Thyroid gland (tissue), 4 donors: ENCODE measurements at regions not wholly inside any gene's neighbourhood (a gene's known extent, or its start where the extent isn't known, plus 50 kb on each side); places are given as distances from the start of the nearest gene placed in this dataset.

ENCODE experiments used
- DNase-seq, 2 donors: peaks; one replicate each; pipeline ENCODE4 v3.0.0-alpha.2; 2019
- H3K27ac ChIP-seq, 3 donors: fragments of 200-600 bp; sonication (generic); 1 replicate in 2 of 3; 2 replicates in 1 of 3; pipeline ENCODE4 v1.5.1; 2016 to 2019; ENCODE audit warnings: mild to moderate bottlenecking in 1 of 3, moderate library complexity in 1 of 3
- H3K27me3 ChIP-seq: fragments of 200-600 bp; sonication (generic); one replicate; pipeline ENCODE4 v1.5.1; 2019
- H3K36me3 ChIP-seq, 2 donors: fragments of 200-600 bp; sonication (generic); one replicate each; pipeline ENCODE4 v1.5.1; 2016 to 2019
- H3K4me1 ChIP-seq, 2 donors: fragments of 200-600 bp; sonication (generic); one replicate each; pipeline ENCODE4 v1.5.1; 2017 to 2019
- H3K4me3 ChIP-seq, 3 donors: fragments of 200-600 bp; sonication (generic); replicated peaks in 1 of 3; 1 replicate in 2 of 3; 2 replicates in 1 of 3; pipeline ENCODE4 v1.5.1; 2016; ENCODE audit warnings: mild to moderate bottlenecking in 1 of 3
- H3K9me3 ChIP-seq: fragments of 200-600 bp; sonication (generic); one replicate; pipeline ENCODE4 v1.5.1; 2017
- POLR2A ChIP-seq, 2 donors: fragments of 450-650 bp; IDR thresholded peaks; one replicate each; pipeline ENCODE4 v1.6.1; 2017; ENCODE audit warnings: antibody characterized with exemption in 2 of 2, mild to moderate bottlenecking in 2 of 2, moderate library complexity in 1 of 2
- WGBS, 2 donors: methylation state at CpG; one replicate each; pipeline ENCODE4 v1.1.5; 2017; 5-methylcytosine and 5-hydroxymethylcytosine counted together
- intact Hi-C: fragments of 100-400 bp; cut with DNase I; formaldehyde crosslinking; loops from one replicate; pipeline ENCODE4 v1.15.1; 2023
- TF ChIP-seq, protein P1 (sequence below), 6 experiments: fragments of 200-600 bp in 3 of 6; fragments of 450-650 bp in 3 of 6; sonication (generic) in 3 of 6; IDR thresholded peaks; one replicate each; pipeline ENCODE4 v1.5.1; 2016 to 2019; ENCODE audit warnings: antibody characterized with exemption in 6 of 6, mild to moderate bottlenecking in 2 of 6, inconsistent platforms in 1 of 6, moderate library complexity in 1 of 6

DNA sequence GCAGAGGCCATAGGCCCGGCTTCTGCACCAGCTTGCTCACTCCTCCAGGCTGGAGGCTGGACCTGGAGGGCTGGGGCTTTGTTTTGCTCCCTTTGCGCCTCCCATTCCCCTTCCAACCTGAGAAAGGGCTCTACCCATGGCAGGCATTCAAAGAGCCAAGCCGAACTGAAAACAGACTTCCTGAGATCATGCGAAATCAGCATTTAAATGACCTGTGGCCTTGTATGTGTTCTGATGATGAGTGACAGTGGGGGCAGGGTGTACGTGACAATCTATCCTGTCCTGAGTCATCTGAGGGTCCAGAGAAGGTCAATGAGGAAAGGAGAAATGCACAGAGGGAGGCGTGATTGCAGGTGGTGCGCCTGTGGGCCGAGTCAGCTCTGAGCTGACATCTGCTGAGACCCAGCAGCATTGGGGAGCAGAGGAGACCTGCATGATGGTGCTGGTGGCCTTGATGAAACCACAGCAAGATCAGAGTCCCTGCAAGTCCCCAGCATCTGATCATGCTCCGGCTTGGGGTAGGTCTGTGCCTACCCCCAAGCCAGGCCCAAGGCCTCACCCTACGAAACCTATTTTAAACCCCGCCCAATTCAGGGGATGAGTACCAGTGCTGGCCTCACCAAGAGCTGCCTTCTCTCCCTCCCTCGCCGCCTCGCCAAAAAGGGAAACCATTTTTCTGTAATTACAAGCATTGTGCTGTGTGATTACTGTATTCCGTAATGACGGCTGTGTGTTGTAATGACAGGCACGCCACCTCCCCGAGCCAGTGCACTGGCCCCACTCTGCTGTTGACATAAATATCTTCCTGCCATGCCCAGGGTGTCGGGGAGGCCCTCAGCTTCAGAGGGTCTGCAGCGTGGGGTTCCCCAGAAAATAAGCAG is 95.2 kb upstream of the ANO1 start:
- peaks cover 11% of the 10 kb centered on the region for H3K27me3 ChIP-seq
- DNase-seq: no peak
- 85 to 94% methylated on average over 20 of the region's 20 CpGs for WGBS, 2 donors
- TF ChIP-seq POLR2A (IDR thresholded peaks at IDR 0.05): no peak
- TF ChIP-seq, protein P1, sequence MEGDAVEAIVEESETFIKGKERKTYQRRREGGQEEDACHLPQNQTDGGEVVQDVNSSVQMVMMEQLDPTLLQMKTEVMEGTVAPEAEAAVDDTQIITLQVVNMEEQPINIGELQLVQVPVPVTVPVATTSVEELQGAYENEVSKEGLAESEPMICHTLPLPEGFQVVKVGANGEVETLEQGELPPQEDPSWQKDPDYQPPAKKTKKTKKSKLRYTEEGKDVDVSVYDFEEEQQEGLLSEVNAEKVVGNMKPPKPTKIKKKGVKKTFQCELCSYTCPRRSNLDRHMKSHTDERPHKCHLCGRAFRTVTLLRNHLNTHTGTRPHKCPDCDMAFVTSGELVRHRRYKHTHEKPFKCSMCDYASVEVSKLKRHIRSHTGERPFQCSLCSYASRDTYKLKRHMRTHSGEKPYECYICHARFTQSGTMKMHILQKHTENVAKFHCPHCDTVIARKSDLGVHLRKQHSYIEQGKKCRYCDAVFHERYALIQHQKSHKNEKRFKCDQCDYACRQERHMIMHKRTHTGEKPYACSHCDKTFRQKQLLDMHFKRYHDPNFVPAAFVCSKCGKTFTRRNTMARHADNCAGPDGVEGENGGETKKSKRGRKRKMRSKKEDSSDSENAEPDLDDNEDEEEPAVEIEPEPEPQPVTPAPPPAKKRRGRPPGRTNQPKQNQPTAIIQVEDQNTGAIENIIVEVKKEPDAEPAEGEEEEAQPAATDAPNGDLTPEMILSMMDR (IDR thresholded peaks at IDR 0.05): no peak
- no peak overlapping the region for H3K27ac ChIP-seq
- H3K4me3 ChIP-seq: no peak overlapping the region
- intact Hi-C loops: no loop called here
- no peaks in the 10 kb centered on the region for H3K9me3 ChIP-seq
- H3K4me1 ChIP-seq: peaks cover 9 to 16% of the 10 kb centered on the region in 2 donors
- H3K36me3 ChIP-seq: no peaks in the 10 kb centered on the region

DNA sequence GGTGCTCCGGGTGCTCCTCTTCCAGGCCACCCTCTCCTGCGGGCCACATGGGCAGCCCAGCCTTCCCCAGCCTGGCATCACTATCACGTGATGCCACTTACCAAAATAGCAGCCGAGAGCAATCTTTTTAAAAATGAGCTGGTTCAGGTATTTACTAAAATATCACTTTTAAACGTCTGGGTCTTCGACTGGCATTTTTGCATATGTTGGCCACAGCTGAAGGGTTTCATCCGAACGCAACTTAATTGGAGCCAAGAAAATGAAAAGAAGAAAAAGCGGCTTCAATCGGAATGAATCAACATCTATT is 94.6 kb upstream of the ANO1 start:
- TF ChIP-seq, protein P1 (IDR thresholded peaks at IDR 0.05): no peak
- no peak for TF ChIP-seq POLR2A (IDR thresholded peaks at IDR 0.05)
- Histone ChIP-seq H3K27ac (no peak overlapping the region), H3K9me3 (no peaks in the 10 kb centered on the region), H3K4me3 (no peak overlapping the region), H3K4me1 (peaks cover 9 to 16% of the 10 kb centered on the region in 2 donors), H3K36me3 (no peaks in the 10 kb centered on the region), H3K27me3 (peaks cover 11% of the 10 kb centered on the region)
- intact Hi-C loops: no loop called here
- DNase-seq: no peak
- WGBS, 2 donors: 86 to 91% methylated on average over 10 of the region's 10 CpGs

DNA sequence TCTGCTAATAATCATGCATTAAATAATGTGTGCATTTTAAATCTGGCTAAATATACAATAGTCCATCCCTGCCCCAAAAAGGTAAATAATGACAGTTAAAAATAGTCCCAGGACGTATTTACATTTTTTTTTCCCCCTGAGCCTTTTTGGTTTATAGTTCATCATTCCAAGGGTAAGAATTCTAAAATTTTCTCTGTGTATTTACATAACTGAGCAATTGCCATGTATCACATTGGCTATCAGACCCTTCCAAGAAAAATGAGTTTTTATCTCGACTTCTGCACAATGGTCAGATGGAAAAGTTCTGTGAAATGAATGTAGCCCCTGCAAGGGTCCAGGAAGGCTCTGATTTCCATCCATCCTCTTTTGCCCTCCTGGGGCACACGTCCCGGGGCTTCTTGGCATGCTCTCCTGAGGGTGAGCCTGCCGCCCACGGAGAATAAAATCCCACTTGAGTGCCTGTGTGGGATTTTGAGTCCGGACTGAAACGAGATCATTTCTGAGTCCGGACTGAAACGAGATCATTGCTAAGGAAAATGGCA is 94.1 kb upstream of the ANO1 start:
- Histone ChIP-seq H3K27me3 (peaks cover 11% of the 10 kb centered on the region), H3K4me1 (peaks cover 9 to 16% of the 10 kb centered on the region in 2 donors), H3K27ac (no peak overlapping the region), H3K9me3 (no peaks in the 10 kb centered on the region), H3K4me3 (no peak overlapping the region), H3K36me3 (no peaks in the 10 kb centered on the region)
- WGBS, 2 donors: 39 to 47% methylated on average over 8 to 9 of the region's 10 CpGs
- TF ChIP-seq, protein P1 (IDR thresholded peaks at IDR 0.05): no peak
- no peak for TF ChIP-seq POLR2A (IDR thresholded peaks at IDR 0.05)
- intact Hi-C loops: no loop called here
- no peak for DNase-seq

DNA sequence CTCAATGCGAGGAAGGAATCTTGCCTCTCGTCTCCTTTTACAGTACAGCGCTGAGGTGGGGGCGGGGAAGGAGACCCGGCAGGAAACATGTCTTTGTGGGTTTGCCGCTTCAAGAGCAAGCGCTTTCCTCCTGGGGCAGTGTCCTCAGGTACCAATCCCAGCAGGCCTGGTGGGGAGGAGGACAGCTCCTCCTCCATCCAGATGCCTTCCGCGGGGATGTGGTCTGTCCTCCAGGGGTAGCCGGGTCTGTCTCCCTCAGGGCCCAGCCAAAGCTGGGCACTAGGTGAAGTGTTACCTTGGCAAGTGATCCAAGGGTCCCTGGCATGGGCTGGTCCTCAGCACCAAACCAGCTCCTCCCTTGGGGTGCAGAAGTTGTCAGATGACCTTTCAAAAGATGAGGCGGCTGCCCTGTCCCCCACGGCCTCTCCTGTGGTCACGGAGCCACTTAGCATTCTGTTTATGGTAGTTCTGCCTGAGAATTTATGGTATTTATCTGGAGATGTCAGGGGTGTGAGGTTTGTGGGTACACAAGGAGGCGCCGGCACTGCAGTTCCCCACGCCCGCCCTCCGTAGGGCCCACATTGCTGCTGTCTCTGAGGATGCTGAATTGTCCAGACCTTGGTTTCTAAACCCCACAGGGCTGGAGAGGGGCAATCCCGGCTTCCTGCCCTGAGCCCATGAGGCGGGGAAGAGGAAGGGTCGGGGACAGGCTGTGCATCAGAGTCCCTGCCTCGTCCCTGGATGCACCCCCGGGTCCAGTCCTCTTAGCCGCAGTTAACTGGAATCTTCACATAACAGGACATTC is 93.5 kb upstream of the ANO1 start:
- H3K27ac ChIP-seq: no peak overlapping the region
- no peaks in the 10 kb centered on the region for H3K36me3 ChIP-seq
- no peaks in the 10 kb centered on the region for H3K9me3 ChIP-seq
- intact Hi-C loops: no loop called here
- peaks cover 9 to 16% of the 10 kb centered on the region in 2 donors for H3K4me1 ChIP-seq
- H3K27me3 ChIP-seq: peaks cover 11% of the 10 kb centered on the region
- TF ChIP-seq, protein P1 (IDR thresholded peaks at IDR 0.05): no peak
- no peak for TF ChIP-seq POLR2A (IDR thresholded peaks at IDR 0.05)
- 38 to 53% methylated on average over 19 to 24 of the region's 24 CpGs for WGBS, 2 donors
- H3K4me3 ChIP-seq: no peak overlapping the region
- DNase-seq: no peak

DNA sequence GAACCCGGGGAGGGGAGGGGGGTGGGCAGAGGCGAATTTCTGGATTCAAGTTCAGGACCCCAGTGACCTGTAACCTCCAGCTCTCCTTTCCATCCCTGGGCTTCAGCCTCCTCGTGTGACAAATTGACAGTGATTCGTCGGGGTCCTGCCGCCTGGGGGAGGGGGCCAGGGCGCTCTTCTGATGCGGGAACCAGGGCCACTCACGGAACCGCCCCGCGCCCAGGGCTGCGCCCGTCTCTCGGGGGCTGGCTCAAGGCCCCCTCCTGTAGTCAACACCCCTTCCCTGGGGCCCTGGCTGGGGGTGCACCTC is 92.8 kb upstream of the ANO1 start:
- intact Hi-C loops: no loop called here
- H3K9me3 ChIP-seq: no peaks in the 10 kb centered on the region
- H3K27me3 ChIP-seq: peaks cover 11% of the 10 kb centered on the region
- peaks cover 9 to 16% of the 10 kb centered on the region in 2 donors for H3K4me1 ChIP-seq
- 9 to 40% methylated on average over 1 to 5 of the region's 15 CpGs for WGBS, 2 donors
- peak overlapping the region in 1 of 3 donors; percentile 6 for H3K4me3 ChIP-seq
- no peak overlapping the region for H3K27ac ChIP-seq
- TF ChIP-seq, protein P1 (IDR thresholded peaks at IDR 0.05): no peak
- no peak for TF ChIP-seq POLR2A (IDR thresholded peaks at IDR 0.05)
- no peaks in the 10 kb centered on the region for H3K36me3 ChIP-seq
- DNase-seq: no peak
